ENCODE measurements at regions not wholly inside any gene's neighbourhood (a gene's known extent, or its start where the extent isn't known, plus 50 kb on each side); places are given as distances from the start of the nearest gene placed in this dataset.

GRCh38 chr1:56394298-56394697, 185.1 kb downstream of the PLPP3 start:
- TF ChIP-seq POLR2A (IDR thresholded peaks at IDR 0.05) = no peak
- TF ChIP-seq CTCF (IDR thresholded peaks at IDR 0.05) = no peak

Measured in lower leg skin (tissue), 3 donors.